ENCODE measurements at regions not wholly inside any gene's neighbourhood (a gene's known extent, or its start where the extent isn't known, plus 50 kb on each side); places are given as distances from the start of the nearest gene placed in this dataset.
A peak's percentile ranks its signal among the peaks of the same experiment; 100 is the strongest.
"Not testable (repeated sequence)": the region's sequence is repeated elsewhere in the genome, so short reads cannot be mapped to it uniquely, and the experiment has no call there.

- FAIRE-seq (peak; percentile 74), DNase-seq (ENCODE audit: insufficient read length, low spot score) (no peak)
- TF ChIP-seq, protein P1, sequence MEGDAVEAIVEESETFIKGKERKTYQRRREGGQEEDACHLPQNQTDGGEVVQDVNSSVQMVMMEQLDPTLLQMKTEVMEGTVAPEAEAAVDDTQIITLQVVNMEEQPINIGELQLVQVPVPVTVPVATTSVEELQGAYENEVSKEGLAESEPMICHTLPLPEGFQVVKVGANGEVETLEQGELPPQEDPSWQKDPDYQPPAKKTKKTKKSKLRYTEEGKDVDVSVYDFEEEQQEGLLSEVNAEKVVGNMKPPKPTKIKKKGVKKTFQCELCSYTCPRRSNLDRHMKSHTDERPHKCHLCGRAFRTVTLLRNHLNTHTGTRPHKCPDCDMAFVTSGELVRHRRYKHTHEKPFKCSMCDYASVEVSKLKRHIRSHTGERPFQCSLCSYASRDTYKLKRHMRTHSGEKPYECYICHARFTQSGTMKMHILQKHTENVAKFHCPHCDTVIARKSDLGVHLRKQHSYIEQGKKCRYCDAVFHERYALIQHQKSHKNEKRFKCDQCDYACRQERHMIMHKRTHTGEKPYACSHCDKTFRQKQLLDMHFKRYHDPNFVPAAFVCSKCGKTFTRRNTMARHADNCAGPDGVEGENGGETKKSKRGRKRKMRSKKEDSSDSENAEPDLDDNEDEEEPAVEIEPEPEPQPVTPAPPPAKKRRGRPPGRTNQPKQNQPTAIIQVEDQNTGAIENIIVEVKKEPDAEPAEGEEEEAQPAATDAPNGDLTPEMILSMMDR (IDR thresholded peaks at IDR 0.05; ENCODE audit: insufficient read depth, missing control alignments), result no peak
These were observed 902.6 kb upstream of the MBL2 start for GRCh38 chr10:53675177-53675576.

DNA sequence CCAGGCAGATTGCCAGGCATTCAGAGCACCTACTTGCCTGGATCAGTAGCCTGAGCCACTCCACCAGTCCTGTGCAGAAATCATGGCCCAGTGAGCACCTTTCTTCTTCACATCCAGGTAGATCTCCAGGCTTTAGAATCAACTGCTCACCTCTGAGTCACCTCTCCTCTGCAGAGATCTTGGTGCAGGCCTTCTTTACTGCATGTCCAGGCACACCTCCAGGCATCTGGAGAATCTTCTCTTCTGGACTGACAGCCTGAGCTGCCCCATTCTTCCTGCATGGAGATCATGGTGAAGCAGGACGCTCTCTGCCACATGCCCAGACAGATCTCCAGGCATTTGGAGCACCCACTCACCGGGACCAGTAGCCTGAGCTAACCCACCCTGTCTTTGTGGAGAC, 894.5 kb upstream of the MBL2 start:
- no peak for FAIRE-seq
- TF ChIP-seq, protein P1 (IDR thresholded peaks at IDR 0.05; ENCODE audit: insufficient read depth, missing control alignments), result no peak
- no peak for DNase-seq (ENCODE audit: insufficient read length, low spot score)

GRCh38 chr10:53664282-53665019, 891.9 kb upstream of the MBL2 start:
- TF ChIP-seq, protein P1 (IDR thresholded peaks at IDR 0.05; ENCODE audit: insufficient read depth, missing control alignments), result no peak
- no peak for DNase-seq (ENCODE audit: insufficient read length, low spot score)
- no peak for FAIRE-seq

DNA sequence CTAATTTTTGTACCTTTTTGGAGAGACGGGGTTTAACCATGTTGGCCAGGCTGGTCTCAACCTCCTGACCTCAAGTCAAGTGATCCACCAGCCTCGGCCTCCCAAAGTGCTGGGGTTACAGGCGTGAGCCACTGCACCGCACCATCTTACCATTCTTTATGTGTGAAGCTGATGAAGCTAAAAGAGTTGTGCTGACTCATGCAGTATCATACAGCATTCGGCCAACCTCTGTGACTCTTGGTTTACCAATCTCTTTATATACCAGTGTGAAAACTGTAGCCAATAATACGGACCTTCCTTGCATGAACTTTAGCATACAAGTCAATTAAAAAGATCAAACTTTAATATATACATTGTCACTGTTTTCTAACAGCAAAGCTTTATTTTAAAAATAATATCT, 878.2 kb upstream of the MBL2 start:
- FAIRE-seq, result no peak
- no peak for DNase-seq (ENCODE audit: insufficient read length, low spot score)
- TF ChIP-seq, protein P1 (IDR thresholded peaks at IDR 0.05; ENCODE audit: insufficient read depth, missing control alignments), result no peak

DNA sequence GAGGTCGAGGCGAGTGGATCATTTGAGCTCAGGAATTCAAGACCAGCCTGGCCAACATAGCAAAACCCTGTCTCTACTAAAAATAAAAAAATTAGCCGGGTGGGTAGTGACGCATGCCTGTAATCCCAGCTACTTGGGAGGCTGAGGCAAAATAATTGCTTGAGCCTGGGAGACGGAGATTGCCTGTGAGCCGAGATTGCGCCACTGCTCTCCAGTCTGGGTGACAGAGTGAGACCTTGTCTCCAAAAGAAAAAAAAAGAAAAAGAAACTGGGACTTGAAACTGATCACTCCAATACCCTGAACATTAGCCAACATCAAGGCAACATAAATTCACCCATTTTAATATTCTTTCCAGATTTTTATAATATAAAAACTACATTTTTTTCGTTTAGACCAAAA, 874.6 kb upstream of the MBL2 start:
- FAIRE-seq; DNase-seq (ENCODE audit: insufficient read length, low spot score): not testable (repeated sequence)

DNA sequence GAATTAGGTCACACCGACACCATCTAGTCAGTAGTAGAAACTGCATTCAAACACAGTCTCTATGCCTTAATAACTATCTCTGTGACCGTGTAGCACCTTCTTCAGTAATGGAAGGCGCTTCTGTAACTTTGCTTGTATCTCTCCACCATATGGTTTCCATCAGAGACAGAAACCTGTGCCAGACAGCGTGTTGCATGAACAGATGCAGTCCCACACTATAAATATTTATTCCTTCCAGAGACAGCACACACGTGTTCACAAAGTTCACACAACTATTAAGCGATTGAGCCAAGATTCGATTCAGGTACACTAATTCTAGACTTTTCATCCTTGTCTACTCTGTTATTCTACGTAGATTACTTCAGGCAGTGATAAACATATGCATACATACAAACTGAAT, 873.9 kb upstream of the MBL2 start:
- no peak for FAIRE-seq
- no peak for DNase-seq (ENCODE audit: insufficient read length, low spot score)
- TF ChIP-seq, protein P1 (IDR thresholded peaks at IDR 0.05; ENCODE audit: insufficient read depth, missing control alignments), result no peak

GRCh38 chr10:53645951-53646350, 873.4 kb upstream of the MBL2 start:
- no peak for FAIRE-seq
- DNase-seq (ENCODE audit: insufficient read length, low spot score), result no peak
- TF ChIP-seq, protein P1 (IDR thresholded peaks at IDR 0.05; ENCODE audit: insufficient read depth, missing control alignments), result no peak
